ENCODE measurements at regions not wholly inside any gene's neighbourhood (a gene's known extent, or its start where the extent isn't known, plus 50 kb on each side); places are given as distances from the start of the nearest gene placed in this dataset.

- no peak for DNase-seq (ENCODE audit: low read depth in 2 of 3, low spot score in 1 of 3)
Observed at GRCh38 chr13:79792716-79793115, 311.8 kb downstream of the NDFIP2 start.

DNA sequence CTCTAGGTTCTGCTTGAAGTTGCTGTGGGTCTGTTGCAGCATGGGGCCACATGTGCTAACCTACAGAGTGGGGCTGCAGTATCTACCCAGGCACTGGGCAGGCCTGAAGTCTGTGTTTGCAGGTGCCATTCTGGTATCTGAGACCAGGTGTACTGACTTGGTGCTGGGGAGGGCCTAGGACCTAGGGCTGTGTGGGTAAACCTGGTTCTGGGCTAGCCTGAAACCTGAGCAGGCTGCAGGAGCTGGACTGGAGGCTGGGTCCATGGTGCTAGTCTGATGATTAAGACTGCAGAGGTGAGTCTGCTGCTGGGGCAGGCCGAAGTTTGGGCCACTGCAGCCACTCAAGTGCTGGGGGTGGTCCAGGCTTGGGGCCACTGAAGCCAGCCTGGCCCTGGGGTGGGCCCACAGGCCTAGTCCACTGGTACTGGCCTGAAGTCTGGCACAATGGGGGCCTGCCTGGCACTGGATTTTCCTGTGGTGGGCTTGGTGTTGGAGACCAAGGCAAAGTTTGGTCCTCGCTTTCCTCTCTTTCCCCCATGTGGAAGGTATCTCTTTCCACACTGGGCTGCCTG lies 310.6 kb downstream of the NDFIP2 start:
- no peak for DNase-seq (ENCODE audit: low read depth in 2 of 3, low spot score in 1 of 3)

DNA sequence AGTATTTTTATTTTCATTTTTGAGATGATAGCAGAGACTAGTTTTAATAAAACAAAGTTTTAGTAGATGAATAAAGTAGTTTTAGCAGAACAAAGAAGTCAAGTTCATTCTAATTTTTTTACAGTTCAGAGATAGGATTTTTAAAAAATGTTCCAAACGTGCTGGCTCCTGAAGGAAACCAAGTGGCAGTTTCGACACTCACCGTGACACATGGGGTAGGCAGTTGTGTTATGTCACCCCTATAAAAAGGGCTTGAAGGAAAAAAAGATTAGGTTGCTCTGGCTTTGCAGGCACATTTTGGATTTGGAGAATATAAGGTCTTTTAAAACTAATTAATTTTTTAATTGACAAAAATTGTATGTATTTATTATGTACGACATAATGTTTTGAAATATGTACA lies 305.2 kb downstream of the NDFIP2 start:
- DNase-seq (ENCODE audit: low read depth in 2 of 3, low spot score in 1 of 3), result no peak

DNA sequence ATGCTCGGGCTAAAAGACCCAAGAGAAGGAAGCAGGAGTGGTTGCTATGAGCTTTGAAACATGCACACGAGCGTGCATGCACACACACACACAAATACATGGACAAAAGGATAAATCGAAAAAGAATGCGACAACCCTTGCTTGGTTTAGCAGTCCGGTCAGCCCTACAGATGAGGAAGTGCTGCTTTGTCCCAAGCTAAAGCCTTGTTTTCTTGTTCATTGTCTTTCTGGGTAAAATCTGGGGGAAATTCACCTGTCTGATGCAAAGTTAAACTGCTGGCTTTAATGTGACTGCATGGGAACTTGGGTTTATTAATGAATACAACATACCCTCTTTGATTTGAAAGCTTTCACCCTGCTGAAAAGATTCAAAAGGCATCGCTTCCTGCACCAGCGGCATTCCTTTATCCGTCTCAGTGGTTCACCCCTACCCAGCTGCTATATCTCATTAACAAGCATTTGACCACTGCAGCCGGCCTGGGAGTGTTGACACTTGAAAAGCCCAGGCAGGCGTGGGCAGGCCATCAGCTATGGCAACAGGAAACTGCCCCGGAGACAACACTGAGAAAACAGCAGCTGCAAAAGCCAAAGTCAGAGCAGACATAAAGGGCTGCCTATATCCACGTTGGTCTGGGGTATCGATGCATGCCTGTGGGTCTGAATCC lies 301.7 kb downstream of the NDFIP2 start:
- no peak for DNase-seq (ENCODE audit: low read depth in 2 of 3, low spot score in 1 of 3)

GRCh38 chr13:79781829-79782540 lies 301.0 kb downstream of the NDFIP2 start:
- DNase-seq (ENCODE audit: low read depth in 2 of 3, low spot score in 1 of 3), result no peak

DNA sequence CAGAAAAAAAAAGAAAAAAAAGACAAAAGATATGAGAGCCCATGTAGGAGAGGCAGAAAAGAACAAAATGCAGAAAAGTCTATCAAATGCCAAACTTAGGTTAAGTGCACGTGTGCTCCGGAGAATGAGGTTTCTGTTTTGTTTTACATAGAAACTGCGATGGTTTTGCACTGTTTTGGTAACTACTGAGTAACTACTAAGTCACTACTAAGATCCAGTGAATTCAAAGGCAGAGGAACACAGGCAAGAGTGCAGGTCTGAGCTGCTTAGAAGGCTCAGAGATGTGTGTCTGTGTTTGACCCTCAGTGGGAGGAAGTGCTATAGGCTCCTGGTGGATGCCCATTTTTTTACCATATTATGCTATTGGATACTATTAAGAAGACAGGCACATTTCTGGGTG lies 299.3 kb downstream of the NDFIP2 start:
- DNase-seq (ENCODE audit: low read depth in 2 of 3, low spot score in 1 of 3), result no peak

DNA sequence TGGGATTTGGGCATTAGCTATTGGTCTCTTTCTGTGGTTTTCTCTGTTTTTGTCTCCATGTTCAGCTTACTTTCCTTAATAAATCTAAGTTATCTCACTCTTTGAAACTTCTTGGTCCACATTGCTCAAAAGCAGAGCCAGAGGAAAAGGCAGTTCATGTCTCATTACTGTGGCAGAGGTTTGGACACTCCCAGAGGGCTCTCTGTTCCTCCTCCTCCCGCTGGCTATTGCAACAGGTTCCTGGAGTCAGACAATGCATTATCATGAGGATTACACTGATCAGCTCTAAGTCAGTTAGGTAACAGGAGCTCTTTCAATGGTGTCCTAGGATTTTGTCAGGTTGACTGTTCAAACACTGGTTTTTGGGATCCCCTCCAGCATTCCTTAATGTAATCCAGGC lies 298.8 kb downstream of the NDFIP2 start:
- DNase-seq (ENCODE audit: low read depth in 2 of 3, low spot score in 1 of 3), result no peak

GRCh38 chr13:79778741-79779460 lies 297.9 kb downstream of the NDFIP2 start:
- no peak for DNase-seq (ENCODE audit: low read depth in 2 of 3, low spot score in 1 of 3)

DNA sequence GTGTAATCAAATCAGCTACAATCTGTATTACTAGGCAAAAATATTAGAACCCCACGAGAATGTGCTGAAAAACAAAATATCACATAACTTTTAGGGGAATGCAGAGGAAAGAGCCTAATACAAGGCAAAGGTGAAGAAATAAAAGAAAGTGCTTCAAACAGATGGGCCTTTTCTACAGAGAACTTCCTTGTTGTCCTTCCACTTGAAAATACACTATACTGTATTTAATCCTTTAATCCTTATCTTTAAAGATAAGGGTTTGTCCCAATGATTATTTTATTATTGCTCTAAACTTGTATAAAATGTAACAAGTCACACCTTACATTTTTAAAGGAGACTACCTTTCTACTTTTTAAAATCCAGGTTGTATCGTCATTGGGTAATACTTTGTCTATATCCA lies 296.5 kb downstream of the NDFIP2 start:
- DNase-seq (ENCODE audit: low read depth in 2 of 3, low spot score in 1 of 3), result no peak

- no peak for DNase-seq (ENCODE audit: low read depth in 2 of 3, low spot score in 1 of 3)
Observed at GRCh38 chr13:79776531-79777295, 295.8 kb downstream of the NDFIP2 start.

GRCh38 chr13:79775830-79776229 lies 294.9 kb downstream of the NDFIP2 start:
- no peak for DNase-seq (ENCODE audit: low read depth in 2 of 3, low spot score in 1 of 3)

- no peak for DNase-seq (ENCODE audit: low read depth in 2 of 3, low spot score in 1 of 3)
Observed at GRCh38 chr13:79772811-79773210, 291.9 kb downstream of the NDFIP2 start.

DNA sequence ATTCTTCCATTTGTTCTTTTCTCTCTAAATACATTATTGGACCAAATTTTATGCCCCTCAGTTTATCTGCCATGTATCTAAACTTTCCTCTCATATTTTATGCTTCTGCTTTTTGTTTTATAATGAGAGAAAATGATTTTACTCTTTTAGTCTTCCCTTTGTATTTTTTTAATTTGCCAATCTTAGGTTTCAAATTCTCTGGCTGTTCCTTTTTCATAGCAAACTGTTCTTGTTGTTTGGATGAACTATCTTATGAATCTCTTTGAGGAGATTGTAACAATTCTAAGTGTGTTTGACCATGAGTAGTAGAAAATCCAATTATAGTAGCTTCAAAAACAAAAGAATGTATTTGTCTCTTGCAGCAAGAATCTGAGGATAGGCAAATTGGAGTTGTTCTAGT lies 290.5 kb downstream of the NDFIP2 start:
- DNase-seq (ENCODE audit: low read depth in 2 of 3, low spot score in 1 of 3), result no peak

DNA sequence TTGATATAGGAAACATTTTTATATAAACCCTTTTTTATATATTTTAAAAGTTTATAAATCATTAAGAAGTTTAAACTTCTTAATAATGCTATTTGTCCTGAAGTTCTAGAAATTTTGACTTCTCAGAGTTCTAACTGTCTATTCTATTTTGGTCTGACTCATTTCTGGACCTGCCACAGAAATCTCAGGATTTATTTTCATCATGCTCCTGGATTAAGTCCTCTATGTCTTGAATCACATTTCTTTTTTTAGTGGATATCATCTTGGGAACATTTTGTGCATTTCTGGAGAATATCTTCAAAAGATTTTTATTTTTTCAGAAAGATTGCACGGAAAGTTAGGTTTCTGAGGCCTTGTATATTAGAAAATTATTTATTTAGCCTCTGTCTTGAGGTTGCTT lies 289.1 kb downstream of the NDFIP2 start:
- DNase-seq (ENCODE audit: low read depth in 2 of 3, low spot score in 1 of 3), result no peak

GRCh38 chr13:79767126-79767525 lies 286.2 kb downstream of the NDFIP2 start:
- DNase-seq (ENCODE audit: low read depth in 2 of 3, low spot score in 1 of 3), result no peak

- DNase-seq (ENCODE audit: low read depth in 2 of 3, low spot score in 1 of 3), result no peak
Observed at GRCh38 chr13:79765331-79765730, 284.4 kb downstream of the NDFIP2 start.

DNA sequence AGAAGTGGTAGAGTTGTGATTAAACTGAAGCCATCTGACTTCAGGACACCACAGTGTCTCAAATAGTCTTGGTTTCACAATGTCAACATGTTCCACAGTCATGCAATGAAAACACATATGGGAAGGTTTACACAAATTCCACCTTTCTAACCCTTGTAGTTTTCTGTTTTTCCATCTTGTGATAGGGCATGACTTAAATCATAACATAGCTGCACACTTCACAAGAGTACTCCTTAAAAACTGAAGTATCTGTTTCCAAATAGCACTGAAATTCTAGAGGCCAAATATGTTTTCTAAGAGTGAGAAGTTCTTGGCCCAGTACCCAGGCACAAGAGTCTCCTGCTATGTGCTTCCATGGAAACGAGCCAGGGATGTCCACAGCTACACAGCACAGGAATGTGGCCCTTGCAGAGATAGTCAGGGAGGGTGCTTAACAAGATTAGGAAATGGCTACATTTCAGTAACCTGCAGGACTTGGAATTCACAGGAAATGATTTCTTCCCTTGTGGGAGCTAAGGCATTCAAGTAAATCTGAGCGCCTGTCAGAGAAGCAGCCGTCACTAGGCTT lies 269.1 kb downstream of the NDFIP2 start:
- no peak for DNase-seq (ENCODE audit: low read depth in 2 of 3, low spot score in 1 of 3)

- DNase-seq (ENCODE audit: low read depth in 2 of 3, low spot score in 1 of 3), result no peak
Observed at GRCh38 chr13:79749566-79749965, 268.6 kb downstream of the NDFIP2 start.

GRCh38 chr13:79745081-79745480 lies 264.1 kb downstream of the NDFIP2 start:
- no peak for DNase-seq (ENCODE audit: low read depth in 2 of 3, low spot score in 1 of 3)

GRCh38 chr13:79742923-79743322 lies 262.0 kb downstream of the NDFIP2 start:
- DNase-seq (ENCODE audit: low read depth in 2 of 3, low spot score in 1 of 3), result no peak

GRCh38 chr13:79740991-79741390 lies 260.0 kb downstream of the NDFIP2 start:
- DNase-seq (ENCODE audit: low read depth in 2 of 3, low spot score in 1 of 3), result no peak

Data from stimulated activated CD4-positive, alpha-beta T cell treated with anti-CD3 and anti-CD28 coated beads, Interleukin-12 subunit alpha, Interleukin-12 subunit beta, amount 100 ng/mL, for 48 hours (primary cell).